GM18907 (cell line): ENCODE measurements at regions not wholly inside any gene's neighbourhood (a gene's known extent, or its start where the extent isn't known, plus 50 kb on each side); places are given as distances from the start of the nearest gene placed in this dataset.
"Not testable (repeated sequence)": the region's sequence is repeated elsewhere in the genome, so short reads cannot be mapped to it uniquely, and the experiment has no call there.

Experiments used
- ATAC-seq: cut with Tn5 transposase; IDR thresholded peaks from one replicate; pipeline ENCODE4 v1.9.1; 2021; ENCODE audit warnings: mild to moderate bottlenecking, moderate library complexity; ENCODE audit not compliant: unreplicated experiment

- ATAC-seq = peak; percentile 99
Observed at GRCh38 chr5:117131048-117131679, 556.5 kb upstream of the SEMA6A start.

- no peak for ATAC-seq
Observed at GRCh38 chr5:117118499-117118898, 543.9 kb upstream of the SEMA6A start.

GRCh38 chr5:117117314-117117713 lies 542.7 kb upstream of the SEMA6A start:
- ATAC-seq = not testable (repeated sequence)

- no peak for ATAC-seq
Observed at GRCh38 chr5:117110548-117110947, 535.9 kb upstream of the SEMA6A start.

GRCh38 chr5:117107859-117108258 lies 533.2 kb upstream of the SEMA6A start:
- ATAC-seq = peak; percentile 87

- ATAC-seq = no peak
Observed at GRCh38 chr5:117103703-117104102, 529.1 kb upstream of the SEMA6A start.

- ATAC-seq = peak; percentile 56
Observed at GRCh38 chr5:117102591-117102990, 528.0 kb upstream of the SEMA6A start.

- ATAC-seq = no peak
Observed at GRCh38 chr5:117100176-117100575, 525.6 kb upstream of the SEMA6A start.

GRCh38 chr5:117098094-117098493 lies 523.5 kb upstream of the SEMA6A start:
- ATAC-seq = no peak

GRCh38 chr5:117095346-117096332 lies 521.0 kb upstream of the SEMA6A start:
- no peak for ATAC-seq

GRCh38 chr5:117094114-117094815 lies 519.6 kb upstream of the SEMA6A start:
- no peak for ATAC-seq

- ATAC-seq = no peak
Observed at GRCh38 chr5:117093653-117094052, 519.0 kb upstream of the SEMA6A start.

GRCh38 chr5:117089001-117089400 lies 514.4 kb upstream of the SEMA6A start:
- no peak for ATAC-seq

- no peak for ATAC-seq
Observed at GRCh38 chr5:117088176-117088575, 513.6 kb upstream of the SEMA6A start.

- no peak for ATAC-seq
Observed at GRCh38 chr5:117084067-117084466, 509.4 kb upstream of the SEMA6A start.

- ATAC-seq = no peak
Observed at GRCh38 chr5:117082977-117083376, 508.4 kb upstream of the SEMA6A start.

- ATAC-seq = no peak
Observed at GRCh38 chr5:117077142-117077541, 502.5 kb upstream of the SEMA6A start.

- no peak for ATAC-seq
Observed at GRCh38 chr5:117072439-117072838, 497.8 kb upstream of the SEMA6A start.

GRCh38 chr5:117065800-117066199 lies 491.2 kb upstream of the SEMA6A start:
- no peak for ATAC-seq

- no peak for ATAC-seq
Observed at GRCh38 chr5:117065161-117065560, 490.5 kb upstream of the SEMA6A start.

GRCh38 chr5:117060099-117060498 lies 485.5 kb upstream of the SEMA6A start:
- no peak for ATAC-seq
